Stomach (tissue), 8 donors: ENCODE measurements at regions not wholly inside any gene's neighbourhood (a gene's known extent, or its start where the extent isn't known, plus 50 kb on each side); places are given as distances from the start of the nearest gene placed in this dataset.
"Not testable (repeated sequence)": the region's sequence is repeated elsewhere in the genome, so short reads cannot be mapped to it uniquely, and the experiment has no call there.

Source experiments
- DNase-seq, 2 donors: peaks; one replicate each; pipeline versions ENCODE4 v3.0.0 to v3.0.0-alpha.2; 2013 to 2019
- H3K27ac ChIP-seq, 5 donors: fragments of 200-600 bp in 4 of 5; sonication (generic) in 4 of 5; one replicate each; pipeline ENCODE4 v1.5.1; 2013 to 2019; ENCODE audit warnings: mild to moderate bottlenecking in 1 of 5, moderate library complexity in 1 of 5
- H3K27me3 ChIP-seq, 3 donors: fragments of 200-600 bp; sonication (generic); one replicate each; pipeline ENCODE4 v1.5.1; 2017 to 2019; ENCODE audit warnings: mixed run types in 1 of 3
- H3K36me3 ChIP-seq, 4 donors: fragments of 200-600 bp; sonication (generic); 1 replicate in 3 of 4; 2 replicates in 1 of 4; pipeline ENCODE4 v1.5.1; 2016 to 2019
- H3K4me1 ChIP-seq, 4 donors: fragments of 200-600 bp; sonication (generic); one replicate each; pipeline ENCODE4 v1.5.1; 2016 to 2019
- H3K4me3 ChIP-seq, 4 donors: fragments of 200-600 bp; sonication (generic) in 3 of 4; one replicate each; pipeline ENCODE4 v1.5.1; 2016 to 2019; ENCODE audit warnings: mild to moderate bottlenecking in 1 of 4
- H3K9me3 ChIP-seq, 4 donors: fragments of 200-600 bp; sonication (generic); one replicate each; pipeline ENCODE4 v1.5.1; 2016 to 2019
- EP300 ChIP-seq: sonication (generic); formaldehyde crosslinking; IDR thresholded peaks from one replicate; pipeline ENCODE4 v1.6.1; 2017; ENCODE audit warnings: antibody characterized with exemption
- POLR2A ChIP-seq, 4 donors: fragments of 450-650 bp; IDR thresholded peaks; one replicate each; pipeline ENCODE4 v1.6.1; 2016; ENCODE audit warnings: antibody characterized with exemption in 4 of 4, control low read depth in 2 of 4, mild to moderate bottlenecking in 1 of 4, moderate library complexity in 1 of 4
- POLR2AphosphoS5 ChIP-seq, 3 donors: sonication (generic); formaldehyde crosslinking; IDR thresholded peaks; one replicate each; pipeline ENCODE4 v1.6.1; 2016; ENCODE audit warnings: antibody characterized with exemption in 3 of 3
- WGBS, 5 donors: extraction: QIAGEN DNeasy Blood & Tissue Kit in 3 of 5; methylation state at CpG; one replicate each; pipeline versions ENCODE4 v1.1.5 to v1.1.7; 2013 to 2018; 5-methylcytosine and 5-hydroxymethylcytosine counted together
- intact Hi-C: fragments of 100-400 bp; cut with DNase I; formaldehyde crosslinking; loops from one replicate; pipeline ENCODE4 v1.15.1; 2023; ENCODE audit warnings: low total_unique reads
- TF ChIP-seq, protein P1 (sequence below), 7 experiments: fragments of 450-650 bp in 4 of 7; fragments of 200-600 bp in 3 of 7; sonication (generic) in 3 of 7; IDR thresholded peaks; one replicate each; pipeline ENCODE4 v1.5.1; 2016 to 2019; ENCODE audit warnings: antibody characterized with exemption in 7 of 7, control low read depth in 2 of 7, mild to moderate bottlenecking in 1 of 7
- donor health status: healthy with polysubstance abuse.
- donor health status: Bipolar disorder and iron deficiency.
- donor health status: healthy.

DNA sequence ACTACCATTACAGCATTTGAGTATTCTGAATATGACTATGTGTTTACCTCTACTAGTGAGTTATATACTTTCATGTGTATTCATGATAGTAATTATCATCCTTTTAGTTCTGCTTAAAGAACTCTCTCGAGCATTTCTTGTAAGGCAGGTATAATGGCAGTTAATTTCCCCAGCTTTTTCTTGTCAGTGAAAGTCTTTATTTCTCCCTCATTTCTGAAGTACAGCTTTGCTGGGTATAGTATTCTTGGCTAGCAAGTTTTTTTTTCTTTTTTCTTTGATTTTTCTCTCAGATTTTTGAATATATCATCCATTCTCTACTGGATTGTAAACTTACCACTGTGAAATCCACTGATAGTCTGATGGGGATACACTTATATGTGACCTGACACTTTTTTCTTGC lies 165.9 kb upstream of the ARHGAP5 start:
- TF ChIP-seq EP300 (no peak), POLR2AphosphoS5 (IDR thresholded peaks at IDR 0.05) (no peak), POLR2A (IDR thresholded peaks at IDR 0.05) (no peak)
- TF ChIP-seq, protein P1, sequence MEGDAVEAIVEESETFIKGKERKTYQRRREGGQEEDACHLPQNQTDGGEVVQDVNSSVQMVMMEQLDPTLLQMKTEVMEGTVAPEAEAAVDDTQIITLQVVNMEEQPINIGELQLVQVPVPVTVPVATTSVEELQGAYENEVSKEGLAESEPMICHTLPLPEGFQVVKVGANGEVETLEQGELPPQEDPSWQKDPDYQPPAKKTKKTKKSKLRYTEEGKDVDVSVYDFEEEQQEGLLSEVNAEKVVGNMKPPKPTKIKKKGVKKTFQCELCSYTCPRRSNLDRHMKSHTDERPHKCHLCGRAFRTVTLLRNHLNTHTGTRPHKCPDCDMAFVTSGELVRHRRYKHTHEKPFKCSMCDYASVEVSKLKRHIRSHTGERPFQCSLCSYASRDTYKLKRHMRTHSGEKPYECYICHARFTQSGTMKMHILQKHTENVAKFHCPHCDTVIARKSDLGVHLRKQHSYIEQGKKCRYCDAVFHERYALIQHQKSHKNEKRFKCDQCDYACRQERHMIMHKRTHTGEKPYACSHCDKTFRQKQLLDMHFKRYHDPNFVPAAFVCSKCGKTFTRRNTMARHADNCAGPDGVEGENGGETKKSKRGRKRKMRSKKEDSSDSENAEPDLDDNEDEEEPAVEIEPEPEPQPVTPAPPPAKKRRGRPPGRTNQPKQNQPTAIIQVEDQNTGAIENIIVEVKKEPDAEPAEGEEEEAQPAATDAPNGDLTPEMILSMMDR (IDR thresholded peaks at IDR 0.05) = no peak
- no peak overlapping the region for H3K27ac ChIP-seq
- intact Hi-C loops = no loop called here
- no peaks in the 10 kb centered on the region for H3K4me1 ChIP-seq
- WGBS, 5 donors = 54 to 97% (median 88%) methylated on average over 1 of the region's 1 CpG
- H3K36me3 ChIP-seq = no peaks in the 10 kb centered on the region
- no peak overlapping the region for H3K4me3 ChIP-seq
- DNase-seq = no peak
- peaks cover 0 to 21% (median 17%) of the 10 kb centered on the region in 4 donors for H3K9me3 ChIP-seq
- H3K27me3 ChIP-seq = no peaks in the 10 kb centered on the region

DNA sequence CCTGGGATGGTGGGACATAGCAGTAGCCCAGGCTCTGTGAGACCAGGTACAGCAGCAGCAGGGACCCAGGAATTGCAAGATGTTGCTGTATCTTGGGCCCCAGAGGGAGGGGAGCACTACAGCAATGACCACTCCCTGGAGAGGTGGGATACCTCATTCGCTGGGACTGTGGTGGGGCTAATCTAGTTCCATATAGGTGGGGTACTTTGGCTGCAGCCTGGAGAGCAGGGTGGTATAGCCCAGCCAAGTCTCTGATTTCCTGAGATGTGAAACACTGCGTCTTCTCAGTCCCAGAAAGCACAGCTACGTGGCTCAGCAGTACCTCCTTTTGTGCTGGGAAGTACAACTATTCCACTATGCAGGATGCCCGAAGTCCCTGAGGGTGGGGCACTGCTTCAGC lies 163.7 kb upstream of the ARHGAP5 start:
- Histone ChIP-seq H3K4me3 (no peak overlapping the region), H3K9me3 (peaks cover 0 to 21% (median 17%) of the 10 kb centered on the region in 4 donors), H3K36me3 (no peaks in the 10 kb centered on the region), H3K27ac (no peak overlapping the region), H3K27me3 (no peaks in the 10 kb centered on the region), H3K4me1 (no peaks in the 10 kb centered on the region)
- DNase-seq = no peak
- TF ChIP-seq POLR2AphosphoS5 (IDR thresholded peaks at IDR 0.05) (no peak), EP300 (no peak), POLR2A (IDR thresholded peaks at IDR 0.05) (no peak)
- TF ChIP-seq, protein P1 (IDR thresholded peaks at IDR 0.05) = no peak
- intact Hi-C loops = no loop called here
- WGBS, 5 donors = 64 to 97% (median 88%) methylated on average over 4 of the region's 4 CpGs

DNA sequence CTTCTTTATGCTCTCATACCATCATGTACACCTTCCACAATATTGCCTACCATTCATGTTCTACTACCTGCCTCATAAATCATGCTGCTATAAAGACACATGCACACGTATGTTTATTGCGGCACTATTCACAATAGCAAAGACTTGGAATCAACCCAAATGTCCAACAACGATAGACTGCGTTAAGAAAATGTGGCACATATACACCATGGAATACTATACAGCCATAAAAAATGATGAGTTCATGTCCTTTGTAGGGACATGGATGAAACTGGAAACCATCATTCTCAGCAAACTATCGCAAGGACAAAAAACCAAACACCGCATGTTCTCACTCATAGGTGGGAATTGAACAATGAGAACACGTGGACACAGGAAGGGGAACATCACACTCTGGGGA lies 158.8 kb upstream of the ARHGAP5 start:
- H3K4me3 ChIP-seq, H3K27ac ChIP-seq, H3K36me3 ChIP-seq, H3K9me3 ChIP-seq, H3K4me1 ChIP-seq, intact Hi-C loops, H3K27me3 ChIP-seq, DNase-seq: not testable (repeated sequence)
- WGBS, 5 donors = 91 to 98% (median 94%) methylated on average over 4 of the region's 7 CpGs

DNA sequence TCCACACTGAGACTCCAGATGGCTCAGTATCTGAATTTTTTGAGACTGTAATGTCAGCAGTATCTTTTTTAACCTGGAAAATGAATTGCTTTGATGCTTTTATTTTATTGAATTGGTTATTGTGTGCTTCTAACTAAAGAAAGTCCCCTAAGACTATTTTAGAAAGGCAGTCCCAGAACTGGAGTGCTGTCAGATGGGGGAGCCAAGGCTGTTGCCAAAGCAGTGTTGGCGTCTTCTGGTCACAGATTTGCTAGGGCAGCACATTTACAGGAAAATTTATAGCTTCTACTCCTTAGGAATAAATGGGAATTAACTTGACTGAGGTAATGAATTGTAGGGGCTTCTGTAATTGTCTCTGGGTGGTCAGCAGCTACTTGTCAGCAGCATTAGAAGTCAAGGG lies 157.1 kb upstream of the ARHGAP5 start:
- H3K9me3 ChIP-seq = no peaks in the 10 kb centered on the region
- H3K36me3 ChIP-seq = no peaks in the 10 kb centered on the region
- H3K27me3 ChIP-seq = no peaks in the 10 kb centered on the region
- H3K27ac ChIP-seq = no peak overlapping the region
- no peak for TF ChIP-seq EP300
- TF ChIP-seq, protein P1 (IDR thresholded peaks at IDR 0.05) = no peak
- intact Hi-C loops = no loop called here
- H3K4me3 ChIP-seq = no peak overlapping the region
- H3K4me1 ChIP-seq = no peaks in the 10 kb centered on the region
- DNase-seq = no peak
- 78 to 100% (median 88%) methylated on average over 1 of the region's 1 CpG for WGBS, 5 donors

DNA sequence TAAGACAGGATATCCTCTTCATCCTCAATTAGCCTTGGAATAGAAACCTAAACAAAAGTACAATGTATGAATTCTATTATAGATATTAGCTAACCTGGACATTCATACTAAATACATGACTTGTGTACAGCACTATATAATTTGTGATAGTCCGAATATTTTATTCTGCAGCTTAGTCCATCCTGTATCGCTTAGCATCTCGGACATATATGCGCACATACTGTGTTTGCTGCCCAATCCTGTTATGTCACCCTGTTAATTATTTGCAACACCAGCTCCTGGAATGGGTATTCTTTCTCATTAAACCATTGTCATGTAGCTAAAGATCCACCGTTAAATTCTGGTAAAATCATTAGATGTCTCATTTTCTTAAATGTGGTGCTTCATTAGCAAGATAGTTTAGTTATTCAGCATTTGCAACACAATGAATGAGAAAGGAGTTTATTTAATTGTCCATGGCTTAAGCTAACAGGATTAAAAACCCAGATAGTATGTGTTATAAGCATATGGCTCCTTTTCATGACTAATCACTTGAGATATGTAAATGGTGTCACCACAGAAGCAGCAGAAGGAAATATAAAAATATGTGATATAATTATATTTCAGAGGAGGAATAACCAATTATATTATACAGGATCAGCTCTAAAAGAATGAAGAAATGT lies 156.0 kb upstream of the ARHGAP5 start:
- Histone ChIP-seq H3K4me1 (no peaks in the 10 kb centered on the region), H3K9me3 (no peaks in the 10 kb centered on the region), H3K4me3 (no peak overlapping the region), H3K36me3 (no peaks in the 10 kb centered on the region), H3K27ac (no peak overlapping the region), H3K27me3 (no peaks in the 10 kb centered on the region)
- 91 to 97% (median 93%) methylated on average over 5 of the region's 5 CpGs for WGBS, 5 donors
- intact Hi-C loops = no loop called here
- no peak for DNase-seq
- TF ChIP-seq EP300 (no peak), POLR2AphosphoS5 (IDR thresholded peaks at IDR 0.05) (no peak), POLR2A (IDR thresholded peaks at IDR 0.05) (no peak)
- TF ChIP-seq, protein P1 (IDR thresholded peaks at IDR 0.05) = no peak
